HCT116 (cell line): ENCODE measurements at regions not wholly inside any gene's neighbourhood (a gene's known extent, or its start where the extent isn't known, plus 50 kb on each side); places are given as distances from the start of the nearest gene placed in this dataset.

Source experiments
- ATAC-seq: fragments of 200-7000 bp; cut with Tn5 transposase; 2 replicates; pipeline ENCODE4 v1.9.1; 2020; ENCODE audit warnings: mild to moderate bottlenecking, moderate library complexity
- BruUV-seq: library from RNA; stranded (reverse); fragments of 400-500 nt; replicated peaks from 2 replicates; lab custom pipeline; 2021; lab: Mats Ljungman, UMichigan
- CTCF ChIA-PET: fragments of 300-600 bp; sonication (Branson Sonifier 250); formaldehyde crosslinking; loops from one replicate; lab custom pipeline; 2021; ENCODE audit warnings: antibody characterized with exemption; lab: Charles Lee
- POLR2A ChIA-PET: fragments of 300-600, 350-600 bp; sonication (Branson Sonifier 250); formaldehyde crosslinking; loops from one replicate; lab custom pipeline; 2021; ENCODE audit warnings: antibody characterized with exemption; lab: Charles Lee
- RAD21 ChIA-PET, 2 experiments: fragments of 300-600 bp; sonication (Branson Sonifier 250); formaldehyde crosslinking; loops; one replicate each; lab custom pipeline; 2023; ENCODE audit warnings: low total read pairs in 2 of 2; ENCODE audit not compliant: uncharacterized antibody in 2 of 2, unreplicated experiment in 2 of 2, low non-redundant PET in 1 of 2; lab: Charles Lee
- DNase-seq: peaks from one replicate; pipeline ENCODE4 v3.0.0-alpha.2; 2010; ENCODE audit warnings: low read depth, low spot score
- H2AFZ ChIP-seq: fragments of 200-600 bp; shearing (Covaris generic), sonication (generic); 2 replicates; pipeline ENCODE4 v1.6.1; 2017; ENCODE audit warnings: low read depth, mixed run types, mixed read lengths, antibody characterized with exemption, low read length; ENCODE audit not compliant: poor library complexity, severe bottlenecking
- H3K27ac ChIP-seq: 2 replicates; pipeline ENCODE4 v1.5.1; 2012; ENCODE audit warnings: low read depth, low read length
- H3K27me3 ChIP-seq: fragments of 200-600 bp; sonication (generic); 2 replicates; pipeline ENCODE4 v1.6.1; 2016; ENCODE audit warnings: mixed run types, low read length, mixed read lengths; ENCODE audit not compliant: insufficient read depth
- H3K36me3 ChIP-seq, 2 experiments: fragments of 200-500 bp in 1 of 2; fragments of 200-600 bp in 1 of 2; sonication (Bioruptor generic) in 1 of 2; sonication (generic) in 1 of 2; 2 replicates each; pipeline versions ENCODE4 v1.5.1 to v1.6.1; 2014 to 2016; ENCODE audit warnings: low read length in 2 of 2, inconsistent platforms in 1 of 2, mixed read lengths in 1 of 2, mixed run types in 1 of 2; ENCODE audit not compliant: insufficient read depth in 2 of 2, control insufficient read depth in 1 of 2
- H3K4me1 ChIP-seq, 2 experiments: fragments of 200-600 bp in 1 of 2; sonication (generic) in 1 of 2; 2 replicates each; pipeline versions ENCODE4 v1.5.1 to v1.6.1; 2012 to 2017; ENCODE audit warnings: low read length in 2 of 2, inconsistent platforms in 1 of 2, mild to moderate bottlenecking in 1 of 2, mixed read lengths in 1 of 2, mixed run types in 1 of 2, moderate library complexity in 1 of 2; ENCODE audit not compliant: insufficient read depth in 2 of 2, control insufficient read depth in 1 of 2
- H3K4me2 ChIP-seq: fragments of 200-600 bp; sonication (generic); 2 replicates; pipeline ENCODE4 v1.6.1; 2017; ENCODE audit warnings: mixed run types, low read length, mixed read lengths
- H3K4me3 ChIP-seq, 2 experiments: fragments of 200-600 bp in 1 of 2; sonication (generic) in 1 of 2; replicated peaks in 1 of 2; 2 replicates each; pipeline ENCODE4 v1.5.1; 2011 to 2016; ENCODE audit warnings: low read length in 2 of 2, control low read depth in 1 of 2, low read depth in 1 of 2, mild to moderate bottlenecking in 1 of 2, mixed read lengths in 1 of 2, mixed run types in 1 of 2
- H3K79me2 ChIP-seq: fragments of 200-600 bp; sonication (generic); 2 replicates; pipeline ENCODE4 v1.6.1; 2017; ENCODE audit warnings: mild to moderate bottlenecking, mixed run types, low read length, moderate library complexity, mixed read lengths; ENCODE audit not compliant: insufficient read depth
- H3K9ac ChIP-seq: fragments of 200-600 bp; sonication (generic); 2 replicates; pipeline ENCODE4 v1.6.1; 2016; ENCODE audit warnings: low read length, mixed read lengths
- H3K9me2 ChIP-seq: fragments of 200-600 bp; sonication (generic), shearing (Covaris generic); 2 replicates; pipeline ENCODE4 v1.6.1; 2017; ENCODE audit warnings: mixed run types, mild to moderate bottlenecking, moderate library complexity; ENCODE audit not compliant: insufficient read depth
- H3K9me3 ChIP-seq, 2 experiments: fragments of 200-500 bp in 1 of 2; fragments of 200-600 bp in 1 of 2; sonication (Bioruptor generic) in 1 of 2; sonication (generic) in 1 of 2; 2 replicates each; pipeline ENCODE4 v1.6.1; 2014 to 2017; ENCODE audit warnings: low read length in 2 of 2, mixed read lengths in 2 of 2, inconsistent platforms in 1 of 2, low read depth in 1 of 2, mild to moderate bottlenecking in 1 of 2, mixed run types in 1 of 2, moderate library complexity in 1 of 2; ENCODE audit not compliant: control insufficient read depth in 1 of 2, insufficient read depth in 1 of 2
- H4K20me1 ChIP-seq: fragments of 200-600 bp; sonication (generic), shearing (Covaris generic); 2 replicates; pipeline ENCODE4 v1.6.1; 2017; ENCODE audit warnings: mixed run types, mild to moderate bottlenecking, moderate library complexity; ENCODE audit not compliant: insufficient read depth
- CBX3 ChIP-seq: IDR thresholded peaks from 2 replicates; pipeline ENCODE4 v1.6.1; 2012; ENCODE audit warnings: low read depth
- EZH2 ChIP-seq: fragments of 200-600 bp; sonication (generic); IDR thresholded peaks from 2 replicates; pipeline ENCODE4 v1.6.1; 2017; ENCODE audit warnings: antibody characterized with exemption, mixed run types
- EZH2phosphoT487 ChIP-seq: fragments of 200-600 bp; IDR thresholded peaks from 2 replicates; pipeline ENCODE4 v1.6.1; 2018; ENCODE audit warnings: antibody characterized with exemption, borderline replicate concordance
- JUND ChIP-seq: IDR thresholded peaks from 2 replicates; pipeline ENCODE4 v1.6.1; 2012
- POLR2AphosphoS5 ChIP-seq: IDR thresholded peaks from 2 replicates; pipeline ENCODE4 v1.6.1; 2011; ENCODE audit warnings: mild to moderate bottlenecking, low read depth, low read length, moderate library complexity
- RAD21 ChIP-seq: IDR thresholded peaks from 2 replicates; pipeline ENCODE4 v1.6.1; 2012; ENCODE audit warnings: low read depth, mild to moderate bottlenecking
- SIN3A ChIP-seq: IDR thresholded peaks from 2 replicates; pipeline ENCODE4 v1.6.1; 2012; ENCODE audit warnings: low read depth
- TCF7L2 ChIP-seq: IDR thresholded peaks from 2 replicates; pipeline ENCODE4 v1.7.0; 2011; ENCODE audit warnings: borderline replicate concordance, inconsistent platforms; ENCODE audit not compliant: insufficient read depth, insufficient read length; ENCODE audit errors: extremely low read depth
- YY1 ChIP-seq: IDR thresholded peaks from 2 replicates; pipeline ENCODE4 v1.6.1; 2011; ENCODE audit warnings: low read length, low read depth, moderate library complexity, mild to moderate bottlenecking; ENCODE audit not compliant: insufficient replicate concordance; ENCODE audit errors: extremely low read depth
- ZNF274 ChIP-seq: fragments of 200-500 bp; sonication (Bioruptor generic); IDR thresholded peaks from 2 replicates; pipeline ENCODE4 v1.6.1; 2014; ENCODE audit warnings: mild to moderate bottlenecking, low read depth, low read length, inconsistent platforms
- intact Hi-C: fragments of 100-400 bp; cut with micrococcal nuclease; formaldehyde crosslinking; loops from 2 replicates; pipeline ENCODE4 v1.10.0; 2022
- TF ChIP-seq, protein P1 (sequence below): IDR thresholded peaks from 2 replicates; pipeline ENCODE4 v1.6.1; 2012
- TF ChIP-seq, protein P2 (sequence below): IDR thresholded peaks from 2 replicates; pipeline ENCODE4 v1.6.1; 2012
- TF ChIP-seq, protein P3 (sequence below), 3 experiments: fragments of 200-600 bp in 1 of 3; sonication (generic) in 1 of 3; IDR thresholded peaks in 2 of 3; conservative IDR thresholded peaks in 1 of 3; 2 replicates each; pipeline ENCODE4 v1.5.1; 2012 to 2017; ENCODE audit warnings: low read depth in 2 of 3, low read length in 2 of 3, antibody characterized with exemption in 1 of 3, borderline replicate concordance in 1 of 3, control low read depth in 1 of 3, mild to moderate bottlenecking in 1 of 3, mixed read lengths in 1 of 3, mixed run types in 1 of 3, moderate library complexity in 1 of 3; ENCODE audit not compliant: insufficient read depth in 1 of 3

DNA sequence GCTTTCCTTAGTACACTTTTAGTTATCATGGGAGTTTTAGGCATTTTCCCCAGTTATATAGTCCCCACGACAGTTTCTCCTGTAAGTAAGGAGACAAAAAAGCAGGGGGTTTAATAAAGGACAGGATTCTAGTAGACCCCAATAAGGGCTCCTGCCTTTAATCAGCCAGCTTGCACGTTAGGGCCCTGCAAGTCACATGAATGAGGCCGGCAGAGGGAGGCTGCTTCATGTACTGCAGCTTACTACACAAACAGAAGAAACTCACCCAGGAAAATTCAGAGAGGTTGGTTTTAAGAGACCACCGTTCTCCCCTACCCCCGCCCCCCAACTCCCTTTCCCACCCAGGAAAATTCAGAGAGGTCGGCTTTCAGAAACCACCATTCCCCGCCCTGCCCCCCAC, 229.7 kb upstream of the MOCS1 start:
- Histone ChIP-seq H3K9ac (no peak overlapping the region), H4K20me1 (no peaks in the 10 kb centered on the region), H3K79me2 (no peaks in the 10 kb centered on the region), H3K4me2 (no peak overlapping the region), H3K4me3 (no peak overlapping the region), H3K27ac (no peak overlapping the region), H3K36me3 (no peaks in the 10 kb centered on the region), H3K9me2 (no peaks in the 10 kb centered on the region), H3K27me3 (peaks cover 21% of the 10 kb centered on the region), H3K4me1 (no peaks in the 10 kb centered on the region), H2AFZ (no peak overlapping the region), H3K9me3 (no peaks in the 10 kb centered on the region)
- CTCF ChIA-PET = no interaction called here
- ATAC-seq (no peak), DNase-seq (no peak)
- RAD21 ChIA-PET = no interaction called here
- intact Hi-C loops = no loop called here
- TF ChIP-seq ZNF274 (no peak), SIN3A (no peak), TCF7L2 (no peak), RAD21 (no peak), POLR2AphosphoS5 (no peak), CBX3 (no peak), YY1 (no peak)
- TF ChIP-seq, protein P1, sequence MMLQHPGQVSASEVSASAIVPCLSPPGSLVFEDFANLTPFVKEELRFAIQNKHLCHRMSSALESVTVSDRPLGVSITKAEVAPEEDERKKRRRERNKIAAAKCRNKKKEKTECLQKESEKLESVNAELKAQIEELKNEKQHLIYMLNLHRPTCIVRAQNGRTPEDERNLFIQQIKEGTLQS = no peak
- TF ChIP-seq, protein P2, sequence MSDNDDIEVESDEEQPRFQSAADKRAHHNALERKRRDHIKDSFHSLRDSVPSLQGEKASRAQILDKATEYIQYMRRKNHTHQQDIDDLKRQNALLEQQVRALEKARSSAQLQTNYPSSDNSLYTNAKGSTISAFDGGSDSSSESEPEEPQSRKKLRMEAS = no peak
- POLR2A ChIA-PET = no interaction called here
- no TSS peak for BruUV-seq

DNA sequence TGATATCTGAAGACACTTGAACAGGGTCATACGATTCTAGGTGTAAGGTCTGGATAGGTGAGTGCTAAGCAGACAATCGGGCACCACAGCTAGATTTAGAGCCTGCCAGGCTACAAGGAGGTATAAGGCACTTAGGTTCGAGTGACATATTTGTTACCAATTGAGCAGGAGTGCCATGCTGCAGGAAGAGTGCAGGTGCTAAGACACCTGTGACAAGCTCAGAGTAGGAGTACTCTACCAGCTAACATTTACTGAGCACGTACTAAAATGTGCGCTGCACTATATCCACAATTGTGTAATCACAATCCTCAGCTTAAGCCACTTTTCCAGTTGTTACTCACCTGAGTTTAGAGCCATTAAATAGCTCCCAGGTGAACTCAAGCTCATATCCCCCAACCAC, 227.8 kb upstream of the MOCS1 start:
- H3K36me3 ChIP-seq = no peaks in the 10 kb centered on the region
- no peaks in the 10 kb centered on the region for H3K79me2 ChIP-seq
- H3K9me3 ChIP-seq = no peaks in the 10 kb centered on the region
- peaks cover 11% of the 10 kb centered on the region for H3K27me3 ChIP-seq
- DNase-seq = no peak
- no peak overlapping the region for H2AFZ ChIP-seq
- H3K4me2 ChIP-seq = no peak overlapping the region
- no TSS peak for BruUV-seq
- H3K9ac ChIP-seq = no peak overlapping the region
- intact Hi-C loops = no loop called here
- no peak for TF ChIP-seq JUND
- no peak for TF ChIP-seq EZH2phosphoT487
- TF ChIP-seq EZH2 = no peak
- TF ChIP-seq, protein P3, sequence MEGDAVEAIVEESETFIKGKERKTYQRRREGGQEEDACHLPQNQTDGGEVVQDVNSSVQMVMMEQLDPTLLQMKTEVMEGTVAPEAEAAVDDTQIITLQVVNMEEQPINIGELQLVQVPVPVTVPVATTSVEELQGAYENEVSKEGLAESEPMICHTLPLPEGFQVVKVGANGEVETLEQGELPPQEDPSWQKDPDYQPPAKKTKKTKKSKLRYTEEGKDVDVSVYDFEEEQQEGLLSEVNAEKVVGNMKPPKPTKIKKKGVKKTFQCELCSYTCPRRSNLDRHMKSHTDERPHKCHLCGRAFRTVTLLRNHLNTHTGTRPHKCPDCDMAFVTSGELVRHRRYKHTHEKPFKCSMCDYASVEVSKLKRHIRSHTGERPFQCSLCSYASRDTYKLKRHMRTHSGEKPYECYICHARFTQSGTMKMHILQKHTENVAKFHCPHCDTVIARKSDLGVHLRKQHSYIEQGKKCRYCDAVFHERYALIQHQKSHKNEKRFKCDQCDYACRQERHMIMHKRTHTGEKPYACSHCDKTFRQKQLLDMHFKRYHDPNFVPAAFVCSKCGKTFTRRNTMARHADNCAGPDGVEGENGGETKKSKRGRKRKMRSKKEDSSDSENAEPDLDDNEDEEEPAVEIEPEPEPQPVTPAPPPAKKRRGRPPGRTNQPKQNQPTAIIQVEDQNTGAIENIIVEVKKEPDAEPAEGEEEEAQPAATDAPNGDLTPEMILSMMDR (IDR thresholded peaks at IDR 0.05 in 2 of 3, conservative IDR thresholded peaks at IDR 0.05 in 1 of 3; ENCODE audit: borderline replicate concordance in 1 of 3, insufficient read depth in 1 of 3, low read depth in 2 of 3, low read length in 2 of 3) = no peak
- TF ChIP-seq YY1 = no peak
- TF ChIP-seq SIN3A = no peak
- no peak for ATAC-seq
- H3K27ac ChIP-seq = no peak overlapping the region
- RAD21 ChIA-PET = interaction anchor here in 1 of 2 experiments (0.5 kb wide), 1 partner anchor 181 kb away, joined by 3 read pairs; no protein-coding TSS in a partner anchor
- H3K4me3 ChIP-seq = no peak overlapping the region
- POLR2A ChIA-PET = no interaction called here
- H3K9me2 ChIP-seq = no peaks in the 10 kb centered on the region
- no peaks in the 10 kb centered on the region for H3K4me1 ChIP-seq
- H4K20me1 ChIP-seq = no peaks in the 10 kb centered on the region
- CTCF ChIA-PET = no interaction called here
